ENCODE measurements at regions not wholly inside any gene's neighbourhood (a gene's known extent, or its start where the extent isn't known, plus 50 kb on each side); places are given as distances from the start of the nearest gene placed in this dataset.

DNA sequence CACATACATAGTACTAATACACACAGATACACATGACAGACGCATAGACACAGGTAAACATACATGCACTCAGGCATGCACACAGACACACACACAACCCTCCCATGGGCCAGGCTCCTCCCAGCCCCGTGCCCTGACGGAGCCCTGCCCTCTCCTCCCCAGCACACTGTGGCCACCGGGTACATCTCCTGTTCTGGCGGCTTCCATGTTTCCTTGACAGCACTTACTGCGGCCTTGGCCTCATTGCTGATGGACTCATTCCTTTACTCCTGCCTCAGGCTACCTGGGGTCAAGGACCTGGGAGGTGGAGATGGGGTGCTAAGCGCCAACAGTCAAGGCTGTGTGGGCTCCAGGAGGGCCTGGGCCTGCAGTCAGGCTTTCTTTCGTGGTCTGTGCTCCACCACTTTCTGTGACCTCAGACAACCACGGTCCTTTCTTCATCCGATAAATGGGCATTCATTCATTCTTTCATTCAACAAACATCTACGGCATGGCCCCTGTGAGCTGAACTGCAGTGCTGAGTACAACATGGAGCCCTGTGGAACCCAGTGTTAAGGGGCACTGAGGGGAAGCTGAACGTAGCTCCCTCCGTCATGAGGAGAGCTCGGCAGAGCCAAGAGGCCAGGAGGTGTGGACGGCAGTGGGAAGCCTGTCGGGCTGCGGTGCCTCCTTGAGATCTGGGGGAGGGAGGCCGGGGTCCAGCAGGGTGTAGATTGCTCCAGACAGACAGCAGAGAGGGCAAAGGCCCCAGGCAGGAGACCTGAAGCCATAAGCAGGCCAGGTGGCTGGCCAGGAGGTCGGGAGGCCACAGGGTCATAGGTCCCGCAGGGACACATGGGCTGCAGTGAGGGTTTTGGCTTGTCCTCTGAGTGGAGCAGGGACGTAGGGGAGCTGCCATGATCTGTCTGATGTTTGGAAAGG is 190.4 kb upstream of the HDAC4 start:
- DNase-seq (ENCODE audit: low read depth): no peak

DNA sequence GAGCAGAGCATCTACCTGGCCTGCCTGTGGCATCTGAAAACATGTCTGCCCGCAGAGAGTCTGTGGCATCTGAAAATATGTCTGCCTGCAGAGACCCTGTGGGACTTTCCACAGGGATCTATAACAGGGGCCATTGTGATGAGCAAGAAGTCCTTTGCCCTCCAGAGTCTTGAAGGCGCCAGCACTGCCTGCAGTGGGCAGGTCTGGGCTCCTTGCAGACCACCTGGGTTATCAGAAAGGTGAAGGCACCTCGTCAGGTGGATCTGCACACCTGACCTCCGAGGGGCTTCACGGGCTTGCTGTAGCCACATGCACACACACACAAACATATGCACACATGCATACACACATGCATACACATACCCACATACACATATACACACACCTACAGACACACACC is 189.5 kb upstream of the HDAC4 start:
- DNase-seq (ENCODE audit: low read depth): no peak

GRCh38 chr2:239589833-239590232 is 189.0 kb upstream of the HDAC4 start:
- no peak for DNase-seq (ENCODE audit: low read depth)

- no peak for DNase-seq (ENCODE audit: low read depth)
These were observed 188.5 kb upstream of the HDAC4 start for GRCh38 chr2:239589270-239589825.

DNA sequence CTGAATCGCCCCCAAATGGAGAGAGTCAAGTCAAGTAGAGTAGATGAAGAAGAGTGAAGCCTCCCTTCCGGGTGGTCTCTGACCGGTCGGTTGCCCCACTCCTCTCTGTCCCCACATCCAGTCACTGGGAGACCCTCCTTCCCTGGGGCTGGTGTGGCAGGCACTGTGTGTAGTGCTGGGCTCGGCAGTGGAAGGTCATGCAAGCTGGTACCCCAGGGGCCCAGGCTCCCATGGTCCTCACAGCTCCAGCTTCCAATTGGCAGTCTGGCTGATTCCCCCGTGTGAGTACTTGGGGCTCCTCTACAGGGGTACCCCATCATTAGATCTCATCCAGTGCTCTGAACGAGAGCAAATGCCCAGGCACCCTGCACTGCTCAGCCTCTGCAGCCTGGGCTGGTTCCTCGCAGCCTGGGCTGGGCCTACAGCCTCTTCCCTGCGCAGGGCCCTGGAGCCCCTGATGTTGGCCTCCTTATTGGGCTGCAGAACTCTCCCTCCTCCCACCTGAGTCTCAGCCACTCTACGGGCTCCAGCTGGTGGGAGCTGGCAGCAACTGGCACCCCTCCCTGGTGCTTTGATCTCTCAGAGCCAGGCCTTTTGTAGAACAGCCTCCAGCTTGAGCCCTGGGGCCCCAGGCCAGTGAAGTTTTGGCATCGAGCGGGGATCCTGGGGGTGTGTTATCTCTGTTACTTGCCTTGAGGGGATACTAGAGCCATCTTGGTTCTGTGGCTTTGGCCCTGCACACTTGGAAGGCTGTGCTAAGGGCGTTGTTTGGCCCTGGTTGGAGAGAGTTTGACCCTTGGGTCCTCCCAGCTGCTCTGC is 187.8 kb upstream of the HDAC4 start:
- DNase-seq (ENCODE audit: low read depth): no peak

DNA sequence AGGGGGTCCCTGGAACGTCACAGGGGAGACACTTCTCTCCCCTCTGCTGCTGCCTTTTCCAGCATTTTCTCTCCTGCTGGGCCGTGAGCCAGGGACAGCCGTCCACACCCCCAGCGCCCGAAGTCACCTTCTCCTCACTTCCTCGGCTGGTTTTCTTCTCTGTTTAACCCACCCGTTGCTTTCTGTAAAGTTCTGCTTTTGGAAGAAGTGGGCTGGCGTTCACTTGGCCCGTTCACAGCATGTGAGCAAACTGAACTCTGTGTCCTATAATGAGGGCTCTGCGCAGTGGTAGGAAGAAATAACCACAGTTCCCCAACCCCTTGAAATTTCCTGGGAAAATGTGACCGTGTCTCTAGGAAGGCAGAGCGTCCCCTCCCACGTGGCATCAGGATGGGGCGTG is 187.0 kb upstream of the HDAC4 start:
- DNase-seq (ENCODE audit: low read depth): no peak

DNA sequence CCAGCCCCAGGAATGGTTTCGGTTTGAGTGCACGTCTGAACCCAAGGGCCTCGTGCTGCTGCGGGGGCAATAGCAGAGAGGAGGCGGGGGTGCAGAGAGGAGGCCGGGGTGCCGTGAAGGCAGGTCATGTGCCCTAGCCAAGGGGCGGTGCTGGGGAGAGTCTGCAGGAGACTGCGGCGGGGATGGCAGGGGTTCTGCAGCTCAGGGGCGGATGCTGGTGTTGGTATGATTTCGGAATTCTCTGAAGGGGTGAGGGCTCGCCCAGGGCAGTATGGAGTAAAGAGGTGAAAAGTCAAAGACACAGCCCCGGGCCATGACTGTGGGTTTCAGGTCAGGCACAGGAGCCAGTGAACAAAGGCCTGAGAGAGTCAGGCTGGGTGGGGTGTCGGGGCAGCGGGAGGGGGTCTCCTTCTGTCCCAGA is 186.5 kb upstream of the HDAC4 start:
- DNase-seq (ENCODE audit: low read depth): no peak

DNA sequence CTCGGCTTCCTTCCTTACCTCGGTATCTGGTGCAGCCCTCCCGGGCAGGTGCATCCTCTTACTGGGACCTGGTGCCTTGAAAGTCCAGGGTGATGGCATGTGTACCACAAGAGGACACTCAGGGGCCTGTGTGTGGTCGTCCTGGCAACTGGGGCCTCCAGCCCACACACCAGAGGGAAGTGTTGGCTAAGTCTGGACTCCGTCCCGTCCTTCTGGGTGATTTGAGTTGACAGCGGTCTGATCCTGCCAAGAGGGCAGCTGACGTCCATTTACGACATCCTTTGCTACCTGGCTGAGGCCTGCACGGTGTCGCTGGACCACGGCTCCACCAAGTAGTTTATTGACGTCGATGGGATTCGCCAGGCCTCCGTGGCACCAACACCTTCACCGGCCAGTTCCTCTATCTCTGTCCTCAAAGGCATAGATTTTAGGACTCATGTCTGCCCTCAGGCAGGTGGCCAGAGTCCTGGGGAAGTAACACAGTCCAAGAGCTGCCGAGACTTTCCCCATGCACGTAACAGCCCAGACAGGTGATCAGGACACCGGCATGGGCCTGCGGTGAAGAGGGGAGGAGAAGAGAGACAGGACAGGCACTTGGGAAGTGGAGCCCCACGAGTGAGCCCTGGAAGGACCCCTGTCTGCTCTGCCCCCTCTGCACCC is 186.0 kb upstream of the HDAC4 start:
- no peak for DNase-seq (ENCODE audit: low read depth)

GRCh38 chr2:239585422-239585821 is 184.6 kb upstream of the HDAC4 start:
- DNase-seq (ENCODE audit: low read depth): no peak

DNA sequence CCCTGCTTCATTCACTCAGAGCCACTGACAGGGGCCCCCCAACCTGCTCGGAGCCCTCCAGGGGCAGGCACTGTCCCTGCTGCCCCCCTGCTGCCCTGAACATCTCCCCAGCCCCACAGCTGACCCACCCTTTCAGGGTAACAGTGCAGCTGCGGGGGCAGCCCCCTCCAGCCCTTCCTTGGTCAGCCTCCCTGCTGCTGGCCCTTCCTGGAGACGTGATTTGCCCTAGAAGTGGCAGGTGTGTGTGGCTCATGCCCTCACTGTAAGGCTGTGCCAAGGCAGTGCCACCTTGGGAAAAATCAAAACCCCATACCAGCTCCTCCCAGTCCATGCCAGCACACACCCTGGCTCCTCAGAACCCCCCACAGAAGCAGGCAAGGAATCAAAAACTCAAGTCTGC is 184.2 kb upstream of the HDAC4 start:
- no peak for DNase-seq (ENCODE audit: low read depth)

GRCh38 chr2:239583879-239584859 is 183.3 kb upstream of the HDAC4 start:
- no peak for DNase-seq (ENCODE audit: low read depth)

GRCh38 chr2:239583171-239583878 is 182.5 kb upstream of the HDAC4 start:
- no peak for DNase-seq (ENCODE audit: low read depth)

GRCh38 chr2:239582476-239582875 is 181.7 kb upstream of the HDAC4 start:
- no peak for DNase-seq (ENCODE audit: low read depth)

DNA sequence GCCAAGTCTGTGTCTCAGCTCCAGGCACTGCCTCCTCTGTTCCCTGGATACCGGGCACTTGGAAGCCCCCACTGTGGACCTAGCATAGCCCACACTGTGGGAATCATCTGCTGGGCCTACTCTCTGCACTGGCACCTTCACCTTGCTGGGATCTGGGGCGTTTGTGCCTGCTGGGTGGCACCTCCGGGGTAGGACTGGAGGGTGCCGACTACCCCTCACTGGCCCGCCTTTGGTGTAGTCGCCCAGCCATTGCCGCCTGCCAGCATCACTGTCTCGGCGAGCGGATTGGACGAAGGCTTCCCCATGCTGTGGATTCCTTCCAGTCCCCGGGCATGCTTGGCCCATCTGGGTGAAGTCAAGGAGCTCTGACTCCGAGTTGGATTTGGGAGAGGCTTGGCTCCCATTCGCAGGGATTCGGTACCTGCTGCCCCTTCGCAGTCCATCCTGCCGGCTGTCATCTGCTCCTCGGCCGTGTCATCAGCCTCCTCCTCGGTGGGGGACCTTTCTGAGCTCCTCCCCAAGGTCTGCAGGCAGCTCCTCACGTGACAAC is 180.6 kb upstream of the HDAC4 start:
- no peak for DNase-seq (ENCODE audit: low read depth)

- DNase-seq (ENCODE audit: low read depth): no peak
These were observed 179.3 kb upstream of the HDAC4 start for GRCh38 chr2:239580199-239580527.

DNA sequence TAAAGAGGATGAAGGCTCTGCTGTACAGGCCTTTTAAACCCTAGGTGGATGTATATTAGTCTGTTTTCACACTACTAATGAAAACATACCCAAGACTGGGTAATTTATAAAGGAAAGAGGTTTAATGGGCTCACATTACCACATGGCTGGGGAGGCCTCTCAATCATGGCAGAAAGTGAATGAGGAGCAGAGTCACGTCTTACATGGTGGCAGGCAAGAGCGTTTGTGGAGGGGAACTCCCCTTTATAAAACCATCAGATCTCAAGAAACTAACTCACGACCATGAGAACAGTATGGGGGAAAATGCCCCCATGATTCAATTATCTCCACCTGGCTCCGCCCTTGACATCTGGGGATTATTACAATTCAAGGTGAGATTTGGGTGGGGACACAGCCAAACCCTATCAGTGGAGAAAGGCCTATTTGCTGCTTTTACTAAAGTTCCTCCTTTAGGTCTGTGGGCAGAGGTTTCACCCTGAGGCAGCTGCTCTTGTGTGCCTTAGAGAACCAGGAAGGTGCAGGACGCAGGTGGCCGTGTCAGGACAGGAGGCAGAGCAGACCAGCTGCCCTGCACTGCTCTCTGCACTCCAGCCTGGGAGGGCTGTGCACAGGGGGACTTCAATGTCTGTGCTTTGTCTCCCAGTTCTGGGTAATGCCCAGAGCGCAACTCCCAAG is 178.8 kb upstream of the HDAC4 start:
- no peak for DNase-seq (ENCODE audit: low read depth)

DNA sequence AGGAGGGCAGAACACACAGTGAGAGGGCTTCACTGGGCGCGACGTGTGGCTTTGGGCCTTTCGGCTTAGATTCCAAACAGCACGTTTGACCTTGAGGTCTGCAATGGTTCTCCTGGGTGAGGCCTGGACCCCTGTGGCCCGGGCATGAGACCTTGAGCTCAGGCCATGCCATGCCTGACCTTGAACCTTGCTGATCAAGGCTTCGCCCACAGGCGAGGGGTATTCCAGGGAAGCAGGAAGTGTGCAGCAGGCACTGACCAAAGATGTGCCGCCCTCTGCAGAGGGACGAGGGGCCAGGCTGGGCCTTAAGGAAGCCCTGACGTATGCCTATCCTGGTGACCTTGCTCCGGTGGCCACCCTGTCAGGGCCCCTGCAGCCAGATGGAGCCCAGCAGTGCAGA is 178.3 kb upstream of the HDAC4 start:
- DNase-seq (ENCODE audit: low read depth): no peak

DNA sequence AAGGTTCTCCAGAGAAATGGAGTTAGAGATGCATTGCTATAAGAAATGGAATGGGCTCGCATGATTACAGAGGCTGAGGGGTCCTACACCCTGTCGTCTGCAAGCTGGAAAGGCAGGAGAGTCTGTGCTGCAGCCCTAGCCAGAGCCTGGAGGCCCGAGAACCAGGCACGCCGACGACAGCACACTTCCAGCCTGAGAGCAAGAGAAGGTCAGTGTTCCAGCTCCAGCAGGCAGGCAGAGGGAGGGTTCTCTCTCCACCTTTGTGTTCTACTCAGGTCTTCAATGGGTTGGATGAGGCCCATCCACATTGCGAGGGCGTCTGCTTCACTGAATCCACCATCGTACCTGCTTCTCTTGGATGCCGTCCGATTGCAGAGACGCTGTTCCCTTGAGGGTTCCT is 177.6 kb upstream of the HDAC4 start:
- no peak for DNase-seq (ENCODE audit: low read depth)

DNA sequence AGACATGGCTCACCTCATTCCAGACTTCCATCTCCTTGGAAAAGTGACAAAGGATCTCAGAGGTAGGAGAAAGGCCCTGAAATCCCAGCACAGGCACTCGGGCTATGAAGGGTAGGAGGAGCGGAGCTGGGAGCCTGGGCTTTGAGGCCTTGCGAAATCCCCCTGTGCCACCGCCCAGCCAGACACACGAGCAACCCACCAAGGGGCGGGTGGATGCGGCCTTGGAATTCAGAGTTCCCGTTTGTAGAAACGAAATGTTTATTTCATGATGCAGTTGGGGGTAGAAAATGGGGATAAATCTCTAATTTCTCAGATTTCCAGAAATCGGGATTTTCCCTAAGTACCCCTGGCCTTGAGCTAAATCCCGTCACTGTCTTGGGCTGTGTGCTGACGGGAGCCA is 177.1 kb upstream of the HDAC4 start:
- no peak for DNase-seq (ENCODE audit: low read depth)
